NB4 (cell line): ENCODE measurements at regions not wholly inside any gene's neighbourhood (a gene's known extent, or its start where the extent isn't known, plus 50 kb on each side); places are given as distances from the start of the nearest gene placed in this dataset.

ENCODE experiments used
- MYC ChIP-seq: IDR thresholded peaks from 2 replicates; pipeline ENCODE4 v1.6.1; 2011; ENCODE audit warnings: low read depth, low read length
- POLR2A ChIP-seq: IDR thresholded peaks from 2 replicates; pipeline ENCODE4 v1.6.1; 2011; ENCODE audit warnings: mild to moderate bottlenecking; ENCODE audit not compliant: insufficient read length; ENCODE audit errors: extremely low read depth
- TF ChIP-seq, protein P1 (sequence below): IDR thresholded peaks from one replicate; pipeline ENCODE4 v1.5.1; 2012; ENCODE audit warnings: low read depth, low read length
- TF ChIP-seq, protein P2 (sequence below): IDR thresholded peaks from 2 replicates; pipeline ENCODE4 v1.6.1; 2011; ENCODE audit warnings: low read depth, low read length

DNA sequence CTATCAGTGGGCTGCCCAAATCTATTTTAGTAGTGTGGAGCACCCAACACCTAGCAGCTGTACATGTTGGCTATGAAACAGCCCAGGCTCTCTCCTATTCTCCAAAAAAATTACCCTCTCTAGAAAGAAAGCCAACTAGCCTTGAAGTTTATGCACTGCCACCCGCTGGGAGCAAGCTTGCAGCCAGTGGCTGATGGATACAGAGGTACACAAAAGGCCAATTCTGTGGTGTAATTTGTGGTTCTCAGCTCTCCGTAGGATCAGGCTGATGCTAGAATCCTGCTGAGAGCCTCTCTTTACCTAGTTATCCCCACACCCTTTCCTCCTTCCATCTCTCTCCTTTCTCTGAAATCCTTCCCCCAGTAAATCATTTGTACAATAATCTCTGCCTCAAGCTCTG is 1120.7 kb downstream of the DIAPH3 start:
- TF ChIP-seq POLR2A (no peak), MYC (no peak)
- TF ChIP-seq, protein P1, sequence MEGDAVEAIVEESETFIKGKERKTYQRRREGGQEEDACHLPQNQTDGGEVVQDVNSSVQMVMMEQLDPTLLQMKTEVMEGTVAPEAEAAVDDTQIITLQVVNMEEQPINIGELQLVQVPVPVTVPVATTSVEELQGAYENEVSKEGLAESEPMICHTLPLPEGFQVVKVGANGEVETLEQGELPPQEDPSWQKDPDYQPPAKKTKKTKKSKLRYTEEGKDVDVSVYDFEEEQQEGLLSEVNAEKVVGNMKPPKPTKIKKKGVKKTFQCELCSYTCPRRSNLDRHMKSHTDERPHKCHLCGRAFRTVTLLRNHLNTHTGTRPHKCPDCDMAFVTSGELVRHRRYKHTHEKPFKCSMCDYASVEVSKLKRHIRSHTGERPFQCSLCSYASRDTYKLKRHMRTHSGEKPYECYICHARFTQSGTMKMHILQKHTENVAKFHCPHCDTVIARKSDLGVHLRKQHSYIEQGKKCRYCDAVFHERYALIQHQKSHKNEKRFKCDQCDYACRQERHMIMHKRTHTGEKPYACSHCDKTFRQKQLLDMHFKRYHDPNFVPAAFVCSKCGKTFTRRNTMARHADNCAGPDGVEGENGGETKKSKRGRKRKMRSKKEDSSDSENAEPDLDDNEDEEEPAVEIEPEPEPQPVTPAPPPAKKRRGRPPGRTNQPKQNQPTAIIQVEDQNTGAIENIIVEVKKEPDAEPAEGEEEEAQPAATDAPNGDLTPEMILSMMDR, result no peak
- TF ChIP-seq, protein P2, sequence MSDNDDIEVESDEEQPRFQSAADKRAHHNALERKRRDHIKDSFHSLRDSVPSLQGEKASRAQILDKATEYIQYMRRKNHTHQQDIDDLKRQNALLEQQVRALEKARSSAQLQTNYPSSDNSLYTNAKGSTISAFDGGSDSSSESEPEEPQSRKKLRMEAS, result no peak
